Common myeloid progenitor, CD34-positive (primary cell): ENCODE measurements at regions not wholly inside any gene's neighbourhood (a gene's known extent, or its start where the extent isn't known, plus 50 kb on each side); places are given as distances from the start of the nearest gene placed in this dataset.
"Not testable (repeated sequence)": the region's sequence is repeated elsewhere in the genome, so short reads cannot be mapped to it uniquely, and the experiment has no call there.

Experiments
- CTCF ChIA-PET: fragments of 350-600 bp; sonication (Branson Sonifier 250); formaldehyde crosslinking; loops from one replicate; lab custom pipeline; 2021; ENCODE audit warnings: antibody characterized with exemption; lab: Charles Lee
- POLR2A ChIA-PET: fragments of 350-600 bp; sonication (Branson Sonifier 250); formaldehyde crosslinking; loops from one replicate; lab custom pipeline; 2021; ENCODE audit warnings: antibody characterized with exemption; lab: Charles Lee
- DNase-seq, 3 donors: peaks; one replicate each; pipeline versions ENCODE4 v3.0.0 to v3.0.0-alpha.2; 2013
- H3K27ac ChIP-seq, 2 experiments: 1 replicate in 1 of 2; 2 replicates in 1 of 2; pipeline ENCODE4 v1.7.0; 2013; ENCODE audit warnings: inconsistent platforms in 2 of 2, low read length in 2 of 2, mild to moderate bottlenecking in 2 of 2, low read depth in 1 of 2, moderate library complexity in 1 of 2; ENCODE audit not compliant: severe bottlenecking in 2 of 2, insufficient read depth in 1 of 2, poor library complexity in 1 of 2
- H3K27me3 ChIP-seq, 5 experiments: replicated peaks in 2 of 5; 1 replicate in 3 of 5; 2 replicates in 2 of 5; pipeline versions ENCODE4 v1.6.1 to v1.7.0; 2013; ENCODE audit warnings: low read length in 4 of 5, mild to moderate bottlenecking in 2 of 5, moderate library complexity in 2 of 5, inconsistent platforms in 1 of 5; ENCODE audit not compliant: insufficient read depth in 5 of 5, control insufficient read depth in 4 of 5
- H3K36me3 ChIP-seq, 4 experiments: 1 replicate in 2 of 4; 2 replicates in 2 of 4; pipeline versions ENCODE4 v1.6.1 to v1.7.0; 2013; ENCODE audit warnings: low read length in 3 of 4, control low read depth in 1 of 4, mild to moderate bottlenecking in 1 of 4; ENCODE audit not compliant: control insufficient read depth in 4 of 4, insufficient read depth in 4 of 4
- H3K4me1 ChIP-seq, 4 experiments: 1 replicate in 3 of 4; 2 replicates in 1 of 4; pipeline versions ENCODE4 v1.6.1 to v1.7.1; 2013; ENCODE audit warnings: low read length in 3 of 4, mild to moderate bottlenecking in 3 of 4, control low read depth in 1 of 4, inconsistent platforms in 1 of 4, moderate library complexity in 1 of 4; ENCODE audit not compliant: control insufficient read depth in 4 of 4, insufficient read depth in 4 of 4; ENCODE audit errors: control extremely low read depth in 1 of 4
- H3K4me3 ChIP-seq, 7 experiments: 1 replicate in 4 of 7; 2 replicates in 3 of 7; pipeline versions ENCODE4 v1.5.1 to v1.7.0; 2013; ENCODE audit warnings: mild to moderate bottlenecking in 7 of 7, low read length in 6 of 7, moderate library complexity in 6 of 7, inconsistent platforms in 2 of 7, low read depth in 2 of 7, control low read depth in 1 of 7; ENCODE audit not compliant: insufficient read depth in 4 of 7, control insufficient read depth in 1 of 7; ENCODE audit errors: extremely low read depth in 1 of 7
- H3K9me3 ChIP-seq, 5 experiments: 1 replicate in 4 of 5; 2 replicates in 1 of 5; pipeline versions ENCODE4 v1.6.1 to v1.7.1; 2013; ENCODE audit warnings: low read length in 4 of 5, mild to moderate bottlenecking in 2 of 5, inconsistent platforms in 1 of 5, low read depth in 1 of 5, moderate library complexity in 1 of 5; ENCODE audit not compliant: control insufficient read depth in 4 of 5, insufficient read depth in 2 of 5; ENCODE audit errors: control extremely low read depth in 1 of 5
- WGBS: methylation state at CpG from one replicate; pipeline ENCODE4 v1.1.5; 2013; ENCODE audit not compliant: insufficient coverage; 5-methylcytosine and 5-hydroxymethylcytosine counted together

DNA sequence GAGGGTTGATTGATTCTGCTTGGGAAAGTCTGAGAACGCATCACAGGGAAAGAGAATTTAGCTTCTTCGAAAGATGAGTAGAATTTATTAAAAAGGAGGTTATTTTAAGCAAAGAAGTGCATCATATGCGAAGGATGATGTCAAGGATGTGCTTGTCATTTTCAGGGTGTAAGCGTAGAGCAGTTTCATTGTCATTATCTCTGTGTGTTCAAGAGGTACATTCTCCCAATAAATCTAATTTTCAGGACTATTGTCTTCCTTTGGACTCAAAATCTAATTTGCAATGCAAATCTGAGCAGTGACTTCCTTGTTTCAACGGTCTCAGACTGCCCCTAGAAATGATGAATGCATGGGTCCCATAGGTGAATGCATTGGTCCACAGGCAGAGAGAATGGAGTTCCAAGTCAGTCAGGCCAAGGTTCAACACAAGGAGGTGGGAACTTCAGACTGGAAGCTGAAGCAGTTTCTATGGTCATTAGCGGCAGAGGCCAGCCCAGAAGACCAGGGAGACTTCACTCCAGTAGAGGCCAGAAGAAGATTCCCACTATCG is 99.8 kb downstream of the CDC42EP3 start:
- Histone ChIP-seq H3K4me1 (peaks cover 0 to 6% (median 0%) of the 10 kb centered on the region in 4 experiments), H3K9me3 (no peaks in the 10 kb centered on the region), H3K27me3 (no peaks in the 10 kb centered on the region), H3K4me3 (no peak overlapping the region), H3K27ac (no peak overlapping the region), H3K36me3 (no peaks in the 10 kb centered on the region)
- ChIA-PET POLR2A (no interaction called here), CTCF (no interaction called here)
- DNase-seq = no peak
- 95% methylated on average over 7 of the region's 7 CpGs for WGBS

- ChIA-PET POLR2A (no interaction called here), CTCF (interaction anchor here (1.7 kb wide), 1 partner anchor 10 kb away, joined by 4 read pairs; no protein-coding TSS in a partner anchor)
- H3K27ac ChIP-seq = no peak overlapping the region
- DNase-seq = no peak
- H3K4me3 ChIP-seq = no peak overlapping the region
- WGBS = 72% methylated on average over 2 of the region's 3 CpGs
- H3K36me3 ChIP-seq = no peaks in the 10 kb centered on the region
- H3K4me1 ChIP-seq = peaks cover 0 to 3% (median 0%) of the 10 kb centered on the region in 4 experiments
- no peaks in the 10 kb centered on the region for H3K9me3 ChIP-seq
- no peaks in the 10 kb centered on the region for H3K27me3 ChIP-seq
Observed at GRCh38 chr2:37573451-37574388, 97.7 kb downstream of the CDC42EP3 start.

GRCh38 chr2:37575780-37576179 is 95.7 kb downstream of the CDC42EP3 start:
- Histone ChIP-seq H3K9me3 (peaks cover 0 to 8% (median 0%) of the 10 kb centered on the region in 5 experiments), H3K27ac (no peak overlapping the region), H3K27me3 (no peaks in the 10 kb centered on the region), H3K4me3 (no peak overlapping the region), H3K36me3 (no peaks in the 10 kb centered on the region), H3K4me1 (peaks cover 0 to 2% (median 0%) of the 10 kb centered on the region in 4 experiments)
- CTCF ChIA-PET = interaction anchor here (1.1 kb wide), 1 partner anchor 303 kb away, joined by 3 read pairs; no protein-coding TSS in a partner anchor
- POLR2A ChIA-PET = no interaction called here
- peak in 2 of 3 donors; percentile 44 to 52 for DNase-seq
- WGBS = no CpG with 5 or more reads among the region's 1 CpG

GRCh38 chr2:37576194-37576593 is 95.2 kb downstream of the CDC42EP3 start:
- H3K4me1 ChIP-seq, H3K4me3 ChIP-seq, H3K36me3 ChIP-seq, H3K9me3 ChIP-seq, H3K27me3 ChIP-seq, POLR2A ChIA-PET, H3K27ac ChIP-seq, DNase-seq: not testable (repeated sequence)
- WGBS = no CpG with 5 or more reads among the region's 2 CpGs
- CTCF ChIA-PET = interaction anchor here (0.6 to 1.1 kb wide), 2 partner anchors 143 to 303 kb away, joined by 3 read pairs; no protein-coding TSS in a partner anchor

- Histone ChIP-seq H3K4me1 (peaks cover 0 to 2% (median 0%) of the 10 kb centered on the region in 4 experiments), H3K9me3 (peaks cover 0 to 8% (median 0%) of the 10 kb centered on the region in 5 experiments), H3K27ac (no peak overlapping the region), H3K4me3 (no peak overlapping the region), H3K36me3 (no peaks in the 10 kb centered on the region), H3K27me3 (no peaks in the 10 kb centered on the region)
- WGBS = 100% methylated on average over 2 of the region's 2 CpGs
- POLR2A ChIA-PET = no interaction called here
- CTCF ChIA-PET = no interaction called here
- DNase-seq = no peak
Observed at GRCh38 chr2:37576831-37577230, 94.6 kb downstream of the CDC42EP3 start.

DNA sequence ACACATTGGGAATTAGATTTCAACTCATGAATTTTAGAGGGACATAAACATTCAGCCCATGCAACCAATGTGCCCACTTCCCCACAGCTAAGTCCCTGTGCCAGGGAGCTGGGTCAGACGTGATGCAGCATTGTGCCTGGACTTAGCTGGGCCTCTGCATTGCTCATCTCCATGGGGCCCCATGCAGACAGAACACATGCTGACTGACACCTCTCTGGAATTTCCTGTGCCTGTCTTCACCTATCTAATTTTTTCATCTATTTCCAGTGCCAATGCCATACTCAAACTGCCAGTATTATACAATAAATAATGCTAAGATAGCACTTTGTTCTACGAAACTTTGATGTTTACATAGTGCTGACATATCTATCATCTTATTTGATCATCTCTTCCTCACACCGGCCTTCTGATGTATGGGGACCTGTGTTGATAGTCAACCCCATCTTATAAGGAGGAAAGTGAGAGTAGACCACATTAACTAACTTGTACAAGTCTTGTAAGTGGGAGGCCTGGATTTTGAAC is 92.2 kb downstream of the CDC42EP3 start:
- Histone ChIP-seq H3K27me3 (no peaks in the 10 kb centered on the region), H3K9me3 (peaks cover 0 to 8% (median 0%) of the 10 kb centered on the region in 5 experiments), H3K4me1 (peaks cover 9 to 14% (median 12%) of the 10 kb centered on the region in 4 experiments), H3K27ac (no peak overlapping the region), H3K4me3 (no peak overlapping the region), H3K36me3 (no peaks in the 10 kb centered on the region)
- 100% methylated on average over 1 of the region's 3 CpGs for WGBS
- DNase-seq = no peak
- ChIA-PET POLR2A (no interaction called here), CTCF (interaction anchor here (2.1 kb wide), 1 partner anchor 10 kb away, joined by 6 read pairs; no protein-coding TSS in a partner anchor)
